ENCODE measurements at regions not wholly inside any gene's neighbourhood (a gene's known extent, or its start where the extent isn't known, plus 50 kb on each side); places are given as distances from the start of the nearest gene placed in this dataset.
A peak's percentile ranks its signal among the peaks of the same experiment; 100 is the strongest.

DNA sequence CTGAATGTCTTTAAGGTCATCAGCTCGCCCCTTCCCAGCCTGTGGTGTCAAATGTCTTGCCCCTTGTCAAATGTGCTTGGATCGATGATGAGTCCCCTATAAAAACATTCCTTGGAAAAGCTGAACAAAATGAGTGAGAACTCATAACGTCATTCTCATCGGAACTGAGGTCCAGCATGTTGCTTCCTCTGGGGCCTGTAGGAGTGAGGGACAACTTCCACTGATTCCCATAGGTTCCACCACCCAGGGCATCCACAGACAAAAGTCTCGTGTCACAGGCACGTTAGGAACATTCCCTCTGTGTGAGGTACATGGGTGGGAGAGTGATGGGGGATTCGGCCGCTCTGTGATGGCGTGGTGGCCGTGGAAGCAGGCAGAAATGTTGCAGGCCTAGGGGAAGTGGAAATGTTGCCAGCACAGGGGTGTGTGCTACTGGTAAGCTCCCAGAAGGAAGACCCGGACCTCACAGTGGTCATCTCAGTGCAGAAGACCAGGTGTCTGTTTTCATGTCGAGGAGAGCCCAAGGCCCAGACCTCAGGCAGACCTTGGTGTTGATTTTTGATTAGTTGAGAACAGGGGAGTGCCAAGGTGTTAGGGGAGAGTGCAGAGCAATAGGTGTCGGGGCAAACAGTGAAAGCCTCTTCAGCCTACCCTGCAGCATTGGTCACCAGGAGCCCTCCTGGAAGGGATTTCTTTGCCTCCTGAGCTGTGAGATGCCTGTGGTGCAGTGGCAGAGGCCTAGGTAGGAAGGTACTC, 96.8 kb downstream of the SNRPN start:
- no peak overlapping the region for H3K4me3 ChIP-seq (ENCODE audit: low read length in 2 of 2)
- no peak overlapping the region for H3K9ac ChIP-seq (ENCODE audit: low read depth, low read length, poor library complexity)
- H3K23ac ChIP-seq (ENCODE audit: low read depth, low read length, poor library complexity) = no peak overlapping the region
- peaks cover 0 to 1% (median 0%) of the 10 kb centered on the region in 3 experiments for H3K27me3 ChIP-seq (ENCODE audit: control insufficient read depth in 3 of 3, insufficient read depth in 3 of 3, low read depth in 1 of 3, low read length in 3 of 3)
- no peak overlapping the region for H2BK5ac ChIP-seq (ENCODE audit: low read length)
- no peak overlapping the region for H2AK5ac ChIP-seq (ENCODE audit: low read depth, low read length)
- no peak overlapping the region for H2BK12ac ChIP-seq (ENCODE audit: low read length)
- H3K9me3 ChIP-seq (replicated peaks in 1 of 2; ENCODE audit: control insufficient read depth in 2 of 2, insufficient read depth in 1 of 2, low read depth in 1 of 2, low read length in 2 of 2) = peaks cover 79 to 99% of the 10 kb centered on the region in 2 donors
- no peak overlapping the region for H2BK120ac ChIP-seq (ENCODE audit: low read depth, low read length)
- no peak overlapping the region for H3K14ac ChIP-seq (ENCODE audit: low read length)
- H2BK15ac ChIP-seq (ENCODE audit: low read length) = no peak overlapping the region
- no peaks in the 10 kb centered on the region for H3K4me1 ChIP-seq (ENCODE audit: control insufficient read depth in 2 of 2, insufficient read depth in 1 of 2, low read depth in 1 of 2, low read length in 2 of 2)
- H3K4ac ChIP-seq (ENCODE audit: low read length) = no peak overlapping the region
- H3K79me1 ChIP-seq (ENCODE audit: low read depth, low read length) = peaks cover 9% of the 10 kb centered on the region
- no peak overlapping the region for H3K18ac ChIP-seq (ENCODE audit: low read length)
- no peak overlapping the region for H3K4me2 ChIP-seq (ENCODE audit: insufficient read depth, low read length, poor library complexity, severe bottlenecking)
- no peak overlapping the region for H2AFZ ChIP-seq (ENCODE audit: low read length)
- H3K27ac ChIP-seq (replicated peaks; ENCODE audit: low read length) = no peak overlapping the region
- H4K91ac ChIP-seq (ENCODE audit: low read depth, low read length, poor library complexity) = no peak overlapping the region
- WGBS, 2 donors (ENCODE audit: extremely low coverage in 2 of 2, insufficient read length in 2 of 2, insufficient replicate concordance in 1 of 2) = no CpG with 5 or more reads among the region's 13 CpGs
- peaks cover 77 to 99% of the 10 kb centered on the region in 2 donors for H3K36me3 ChIP-seq (replicated peaks in 1 of 2; ENCODE audit: control insufficient read depth in 2 of 2, insufficient read depth in 2 of 2, low read length in 2 of 2)
- DNase-seq (ENCODE audit: low spot score) = no peak
- no peak overlapping the region for H4K8ac ChIP-seq (ENCODE audit: low read depth, low read length)

DNA sequence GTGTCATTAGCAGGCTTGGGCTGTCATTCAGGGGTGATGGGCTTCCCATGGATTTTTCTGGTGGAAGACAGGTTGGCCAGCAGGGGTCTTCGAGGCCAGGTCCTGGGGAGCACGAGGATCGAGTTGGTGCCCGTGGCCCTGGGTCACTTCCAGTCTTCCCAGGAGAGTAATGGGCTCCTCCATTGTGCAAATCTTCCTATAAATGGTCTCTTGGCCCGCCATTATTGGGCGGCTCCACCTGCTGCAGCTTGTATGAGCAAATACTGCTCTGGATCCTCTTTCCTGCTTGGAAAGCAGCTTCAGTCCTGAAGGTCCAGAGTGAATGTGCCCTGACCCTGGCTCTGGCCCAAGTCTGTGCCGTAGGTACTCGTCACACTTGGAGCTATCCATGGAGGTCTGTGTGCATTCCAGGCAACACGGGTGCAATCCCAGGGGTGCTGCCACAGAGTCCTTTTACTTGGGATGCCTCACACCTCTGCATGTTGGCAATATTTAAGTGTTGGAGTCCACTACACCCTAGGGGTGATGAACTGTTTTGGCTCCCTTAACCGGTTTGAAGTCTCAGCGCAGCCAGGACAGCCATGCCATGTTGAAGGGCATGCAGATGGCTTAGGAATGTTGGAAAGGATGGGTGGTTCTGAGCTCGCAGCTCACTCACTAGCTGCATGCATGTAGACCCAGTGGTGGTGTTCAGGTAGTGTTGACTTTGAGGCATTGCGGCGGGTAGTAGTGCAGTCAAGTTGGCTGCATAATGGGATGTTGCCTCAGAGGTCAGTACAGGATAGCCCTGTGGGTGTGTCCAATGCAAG, 97.6 kb downstream of the SNRPN start:
- peaks cover 8% of the 10 kb centered on the region for H3K79me1 ChIP-seq (ENCODE audit: low read depth, low read length)
- DNase-seq (ENCODE audit: low spot score) = no peak
- no peak overlapping the region for H3K9ac ChIP-seq (ENCODE audit: low read depth, low read length, poor library complexity)
- H2BK120ac ChIP-seq (ENCODE audit: low read depth, low read length) = no peak overlapping the region
- peaks cover 79 to 99% of the 10 kb centered on the region in 2 donors for H3K36me3 ChIP-seq (replicated peaks in 1 of 2; ENCODE audit: control insufficient read depth in 2 of 2, insufficient read depth in 2 of 2, low read length in 2 of 2)
- no peak overlapping the region for H3K4me3 ChIP-seq (ENCODE audit: low read length in 2 of 2)
- H3K14ac ChIP-seq (ENCODE audit: low read length) = no peak overlapping the region
- H4K8ac ChIP-seq (ENCODE audit: low read depth, low read length) = no peak overlapping the region
- H3K4ac ChIP-seq (ENCODE audit: low read length) = no peak overlapping the region
- H4K91ac ChIP-seq (ENCODE audit: low read depth, low read length, poor library complexity) = no peak overlapping the region
- H2BK5ac ChIP-seq (ENCODE audit: low read length) = no peak overlapping the region
- H3K9me3 ChIP-seq (replicated peaks in 1 of 2; ENCODE audit: control insufficient read depth in 2 of 2, insufficient read depth in 1 of 2, low read depth in 1 of 2, low read length in 2 of 2) = peaks cover 82 to 99% of the 10 kb centered on the region in 2 donors
- WGBS, 2 donors (ENCODE audit: extremely low coverage in 2 of 2, insufficient read length in 2 of 2, insufficient replicate concordance in 1 of 2) = no CpG with 5 or more reads among the region's 14 CpGs
- no peak overlapping the region for H2BK15ac ChIP-seq (ENCODE audit: low read length)
- no peaks in the 10 kb centered on the region for H3K4me1 ChIP-seq (ENCODE audit: control insufficient read depth in 2 of 2, insufficient read depth in 1 of 2, low read depth in 1 of 2, low read length in 2 of 2)
- peak overlapping the region; percentile 4 for H3K23ac ChIP-seq (ENCODE audit: low read depth, low read length, poor library complexity)
- no peak overlapping the region for H2AK5ac ChIP-seq (ENCODE audit: low read depth, low read length)
- H3K27me3 ChIP-seq (ENCODE audit: control insufficient read depth in 3 of 3, insufficient read depth in 3 of 3, low read depth in 1 of 3, low read length in 3 of 3) = peaks cover 0 to 1% (median 0%) of the 10 kb centered on the region in 3 experiments
- no peak overlapping the region for H2BK12ac ChIP-seq (ENCODE audit: low read length)
- H3K18ac ChIP-seq (ENCODE audit: low read length) = no peak overlapping the region
- no peak overlapping the region for H3K4me2 ChIP-seq (ENCODE audit: insufficient read depth, low read length, poor library complexity, severe bottlenecking)
- no peak overlapping the region for H2AFZ ChIP-seq (ENCODE audit: low read length)
- H3K27ac ChIP-seq (replicated peaks; ENCODE audit: low read length) = no peak overlapping the region

DNA sequence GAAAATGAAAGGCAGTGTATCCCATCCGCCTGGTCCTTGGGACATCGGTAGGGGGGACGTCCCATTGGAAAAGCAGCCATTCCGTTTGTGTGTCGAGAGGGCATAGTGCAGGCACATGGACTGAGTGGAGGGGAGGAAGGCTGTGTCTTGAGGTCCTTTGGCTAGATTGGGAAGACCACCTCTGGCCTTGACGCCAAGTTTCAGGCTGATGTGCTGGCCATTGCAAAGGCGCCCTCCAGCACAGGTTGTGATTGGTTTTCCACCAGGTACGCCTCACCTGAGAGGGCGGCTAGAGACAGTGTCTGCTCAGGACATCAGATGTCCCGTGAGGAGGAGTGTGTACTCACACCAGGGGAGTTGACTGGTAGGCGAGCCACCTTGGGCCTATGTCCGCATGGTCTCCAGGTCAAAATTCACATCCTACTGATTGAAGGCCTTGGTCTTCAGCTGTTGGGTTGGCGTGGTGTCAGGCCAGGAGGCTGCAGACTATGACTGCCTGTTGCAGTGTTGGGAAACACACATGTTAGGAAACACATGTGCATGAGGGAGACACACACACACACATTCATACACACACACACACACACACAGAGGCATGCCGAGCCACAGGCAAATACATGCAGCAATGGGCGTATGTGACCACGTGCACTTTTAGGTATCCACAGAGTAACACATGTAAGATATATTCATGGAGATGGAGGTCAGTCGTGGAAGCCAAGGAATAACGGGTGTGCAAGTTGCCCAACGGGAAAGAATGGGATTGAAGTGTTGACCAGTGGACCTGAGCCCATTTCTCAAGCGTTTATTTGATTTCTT, 98.4 kb downstream of the SNRPN start:
- H2AFZ ChIP-seq (ENCODE audit: low read length) = no peak overlapping the region
- H4K8ac ChIP-seq (ENCODE audit: low read depth, low read length) = no peak overlapping the region
- no peak overlapping the region for H3K18ac ChIP-seq (ENCODE audit: low read length)
- H2BK12ac ChIP-seq (ENCODE audit: low read length) = no peak overlapping the region
- peaks cover 84 to 99% of the 10 kb centered on the region in 2 donors for H3K36me3 ChIP-seq (replicated peaks in 1 of 2; ENCODE audit: control insufficient read depth in 2 of 2, insufficient read depth in 2 of 2, low read length in 2 of 2)
- H2BK120ac ChIP-seq (ENCODE audit: low read depth, low read length) = no peak overlapping the region
- no peak overlapping the region for H2BK5ac ChIP-seq (ENCODE audit: low read length)
- peaks cover 88 to 99% of the 10 kb centered on the region in 2 donors for H3K9me3 ChIP-seq (replicated peaks in 1 of 2; ENCODE audit: control insufficient read depth in 2 of 2, insufficient read depth in 1 of 2, low read depth in 1 of 2, low read length in 2 of 2)
- no peak overlapping the region for H2AK5ac ChIP-seq (ENCODE audit: low read depth, low read length)
- no peak overlapping the region for H3K9ac ChIP-seq (ENCODE audit: low read depth, low read length, poor library complexity)
- peaks cover 0 to 1% (median 0%) of the 10 kb centered on the region in 3 experiments for H3K27me3 ChIP-seq (ENCODE audit: control insufficient read depth in 3 of 3, insufficient read depth in 3 of 3, low read depth in 1 of 3, low read length in 3 of 3)
- no peak overlapping the region for H3K4me2 ChIP-seq (ENCODE audit: insufficient read depth, low read length, poor library complexity, severe bottlenecking)
- whole genome bisulfite sequencing, 2 donors (ENCODE audit: extremely low coverage in 2 of 2, insufficient read length in 2 of 2, insufficient replicate concordance in 1 of 2) = no CpG with 5 or more reads among the region's 20 CpGs
- peaks cover 8% of the 10 kb centered on the region for H3K79me1 ChIP-seq (ENCODE audit: low read depth, low read length)
- peak overlapping the region; percentile 4 for H3K23ac ChIP-seq (ENCODE audit: low read depth, low read length, poor library complexity)
- H3K14ac ChIP-seq (ENCODE audit: low read length) = no peak overlapping the region
- peak overlapping the region in 1 of 2 donors; percentile 28 for H3K4me3 ChIP-seq (ENCODE audit: low read length in 2 of 2)
- no peak overlapping the region for H2BK15ac ChIP-seq (ENCODE audit: low read length)
- no peaks in the 10 kb centered on the region for H3K4me1 ChIP-seq (ENCODE audit: control insufficient read depth in 2 of 2, insufficient read depth in 1 of 2, low read depth in 1 of 2, low read length in 2 of 2)
- H4K91ac ChIP-seq (ENCODE audit: low read depth, low read length, poor library complexity) = no peak overlapping the region
- no peak overlapping the region for H3K4ac ChIP-seq (ENCODE audit: low read length)
- H3K27ac ChIP-seq (replicated peaks; ENCODE audit: low read length) = no peak overlapping the region
- DNase-seq (ENCODE audit: low spot score) = no peak
